Mesodermal cell (in vitro differentiated cells): ENCODE measurements at regions not wholly inside any gene's neighbourhood (a gene's known extent, or its start where the extent isn't known, plus 50 kb on each side); places are given as distances from the start of the nearest gene placed in this dataset.
"Not testable (repeated sequence)": the region's sequence is repeated elsewhere in the genome, so short reads cannot be mapped to it uniquely, and the experiment has no call there.

Source experiments
- H3K27ac ChIP-seq: 2 replicates; pipeline ENCODE4 v1.7.0; 2013; ENCODE audit warnings: mild to moderate bottlenecking, low read depth, low read length, moderate library complexity; ENCODE audit not compliant: severe bottlenecking
- H3K36me3 ChIP-seq: 2 replicates; pipeline ENCODE4 v1.7.1; 2013; ENCODE audit warnings: mild to moderate bottlenecking, low read length, moderate library complexity; ENCODE audit not compliant: control insufficient read depth, insufficient read depth
- H3K4me1 ChIP-seq: one replicate; pipeline ENCODE4 v1.7.1; 2013; ENCODE audit warnings: mild to moderate bottlenecking, low read length; ENCODE audit not compliant: insufficient read depth, control insufficient read depth, poor library complexity, severe bottlenecking
- H3K4me3 ChIP-seq: 2 replicates; pipeline ENCODE4 v1.7.0; 2013; ENCODE audit warnings: low read length, control low read depth, mild to moderate bottlenecking; ENCODE audit not compliant: insufficient read depth, poor library complexity, severe bottlenecking; ENCODE audit errors: extremely low read depth
- H3K9me3 ChIP-seq: 2 replicates; pipeline ENCODE4 v1.7.1; 2013; ENCODE audit warnings: mild to moderate bottlenecking, low read length, moderate library complexity; ENCODE audit not compliant: control insufficient read depth
- WGBS, 2 experiments: methylation state at CpG; one replicate each; pipeline ENCODE4 v1.1.5; 2013; ENCODE audit warnings: missing lambda C conversion rate in 2 of 2; ENCODE audit not compliant: insufficient coverage in 2 of 2; 5-methylcytosine and 5-hydroxymethylcytosine counted together

GRCh38 chr2:16348821-16349515 lies 316.7 kb downstream of the CYRIA start:
- Histone ChIP-seq H3K4me3 (no peak overlapping the region), H3K27ac (no peak overlapping the region), H3K36me3 (no peaks in the 10 kb centered on the region), H3K9me3 (peaks cover 21% of the 10 kb centered on the region), H3K4me1 (no peaks in the 10 kb centered on the region)
- whole genome bisulfite sequencing, 2 experiments, result 0 to 100% methylated on average over 1 to 2 of the region's 3 CpGs

- no CpG with 5 or more reads among the region's 3 CpGs for WGBS, 2 experiments
- Histone ChIP-seq H3K27ac (no peak overlapping the region), H3K4me3 (no peak overlapping the region), H3K36me3 (no peaks in the 10 kb centered on the region), H3K9me3 (peaks cover 12% of the 10 kb centered on the region), H3K4me1 (no peaks in the 10 kb centered on the region)
Observed at GRCh38 chr2:16346671-16347070, 319.0 kb downstream of the CYRIA start.

GRCh38 chr2:16345231-16345630 lies 320.4 kb downstream of the CYRIA start:
- not testable (repeated sequence) for H3K36me3 ChIP-seq, H3K9me3 ChIP-seq, H3K4me1 ChIP-seq, H3K4me3 ChIP-seq, H3K27ac ChIP-seq
- WGBS, 2 experiments, result 84 to 97% methylated on average over 5 of the region's 9 CpGs

GRCh38 chr2:16339206-16339605 lies 326.4 kb downstream of the CYRIA start:
- no peaks in the 10 kb centered on the region for H3K9me3 ChIP-seq
- peaks cover 12% of the 10 kb centered on the region for H3K4me1 ChIP-seq
- H3K27ac ChIP-seq, result no peak overlapping the region
- no peak overlapping the region for H3K4me3 ChIP-seq
- no peaks in the 10 kb centered on the region for H3K36me3 ChIP-seq
- WGBS, 2 experiments, result 100% methylated on average over 1 of the region's 1 CpG; no CpG with 5 or more reads in 1 of the 2 experiments

- H3K27ac ChIP-seq, result no peak overlapping the region
- H3K4me1 ChIP-seq, result peaks cover 12% of the 10 kb centered on the region
- H3K4me3 ChIP-seq, result no peak overlapping the region
- no peaks in the 10 kb centered on the region for H3K9me3 ChIP-seq
- H3K36me3 ChIP-seq, result no peaks in the 10 kb centered on the region
Observed at GRCh38 chr2:16338026-16338425, 327.6 kb downstream of the CYRIA start.

- Histone ChIP-seq H3K9me3 (no peaks in the 10 kb centered on the region), H3K4me3 (no peak overlapping the region), H3K27ac (no peak overlapping the region), H3K4me1 (peaks cover 12% of the 10 kb centered on the region), H3K36me3 (no peaks in the 10 kb centered on the region)
- WGBS, 2 experiments, result 89 to 100% methylated on average over 4 to 5 of the region's 7 CpGs
Observed at GRCh38 chr2:16336916-16337315, 328.7 kb downstream of the CYRIA start.

GRCh38 chr2:16336491-16336890 lies 329.1 kb downstream of the CYRIA start:
- no peak overlapping the region for H3K4me3 ChIP-seq
- WGBS, 2 experiments, result 90 to 100% methylated on average over 1 of the region's 1 CpG
- H3K9me3 ChIP-seq, result no peaks in the 10 kb centered on the region
- no peaks in the 10 kb centered on the region for H3K36me3 ChIP-seq
- peaks cover 12% of the 10 kb centered on the region for H3K4me1 ChIP-seq
- H3K27ac ChIP-seq, result no peak overlapping the region

GRCh38 chr2:16335947-16336346 lies 329.7 kb downstream of the CYRIA start:
- H3K4me3 ChIP-seq, result no peak overlapping the region

GRCh38 chr2:16335604-16335930 lies 330.1 kb downstream of the CYRIA start:
- 100% methylated on average over 1 of the region's 1 CpG; no CpG with 5 or more reads in 1 of the 2 experiments for WGBS, 2 experiments
- Histone ChIP-seq H3K27ac (no peak overlapping the region), H3K36me3 (no peaks in the 10 kb centered on the region), H3K4me1 (peaks cover 15% of the 10 kb centered on the region), H3K4me3 (no peak overlapping the region), H3K9me3 (no peaks in the 10 kb centered on the region)

More at GRCh38 chr2:16335947-16336346, 329.7 kb downstream of the CYRIA start:
- H3K9me3 ChIP-seq, result no peaks in the 10 kb centered on the region
- WGBS, 2 experiments, result 100% methylated on average over 3 of the region's 3 CpGs; no CpG with 5 or more reads in 1 of the 2 experiments
- H3K4me1 ChIP-seq, result peaks cover 12% of the 10 kb centered on the region
- H3K27ac ChIP-seq, result no peak overlapping the region
- H3K36me3 ChIP-seq, result no peaks in the 10 kb centered on the region

- whole genome bisulfite sequencing, 2 experiments, result 50 to 53% methylated on average over 1 to 2 of the region's 2 CpGs
- Histone ChIP-seq H3K9me3 (no peaks in the 10 kb centered on the region), H3K4me3 (no peak overlapping the region), H3K4me1 (peaks cover 19% of the 10 kb centered on the region), H3K27ac (peak overlapping the region; percentile 51), H3K36me3 (no peaks in the 10 kb centered on the region)
Observed at GRCh38 chr2:16334886-16335603, 330.6 kb downstream of the CYRIA start.

- H3K4me1 ChIP-seq, result peaks cover 26% of the 10 kb centered on the region
- no peak overlapping the region for H3K4me3 ChIP-seq
- H3K27ac ChIP-seq, result no peak overlapping the region
- no CpG with 5 or more reads among the region's 1 CpG for WGBS, 2 experiments
- no peaks in the 10 kb centered on the region for H3K36me3 ChIP-seq
- no peaks in the 10 kb centered on the region for H3K9me3 ChIP-seq
Observed at GRCh38 chr2:16334366-16334765, 331.3 kb downstream of the CYRIA start.
